ENCODE measurements at regions not wholly inside any gene's neighbourhood (a gene's known extent, or its start where the extent isn't known, plus 50 kb on each side); places are given as distances from the start of the nearest gene placed in this dataset.
A peak's percentile ranks its signal among the peaks of the same experiment; 100 is the strongest.

GRCh38 chr9:109913461-109913810 lies 133.4 kb downstream of the PALM2AKAP2 start:
- DNase-seq = no peak

- no peak for DNase-seq
Observed at GRCh38 chr9:109914280-109915027, 134.5 kb downstream of the PALM2AKAP2 start.

- DNase-seq = no peak
Observed at GRCh38 chr9:109916316-109916715, 136.3 kb downstream of the PALM2AKAP2 start.

GRCh38 chr9:109918339-109919163 lies 138.6 kb downstream of the PALM2AKAP2 start:
- no peak for DNase-seq

- no peak for DNase-seq
Observed at GRCh38 chr9:109919736-109920408, 139.9 kb downstream of the PALM2AKAP2 start.

GRCh38 chr9:109922617-109923470 lies 142.8 kb downstream of the PALM2AKAP2 start:
- DNase-seq = no peak

- DNase-seq = peak in 1 of 14 donors; percentile 15
Observed at GRCh38 chr9:109923471-109923760, 143.4 kb downstream of the PALM2AKAP2 start.

- no peak for DNase-seq
Observed at GRCh38 chr9:109923806-109924205, 143.8 kb downstream of the PALM2AKAP2 start.

GRCh38 chr9:109925799-109926198 lies 145.8 kb downstream of the PALM2AKAP2 start:
- DNase-seq = no peak

- DNase-seq = peak in 6 of 14 donors; percentile 7 to 34 (median 14)
Observed at GRCh38 chr9:109926421-109926869, 146.4 kb downstream of the PALM2AKAP2 start.

GRCh38 chr9:109931623-109932022 lies 151.6 kb downstream of the PALM2AKAP2 start:
- peak in 1 of 14 donors; percentile 5 for DNase-seq

GRCh38 chr9:109934136-109934856 lies 154.3 kb downstream of the PALM2AKAP2 start:
- DNase-seq = no peak

GRCh38 chr9:109934857-109935215 lies 154.8 kb downstream of the PALM2AKAP2 start:
- DNase-seq = no peak

- DNase-seq = no peak
Observed at GRCh38 chr9:109935406-109936087, 155.5 kb downstream of the PALM2AKAP2 start.

GRCh38 chr9:109937861-109938453 lies 158.0 kb downstream of the PALM2AKAP2 start:
- no peak for DNase-seq

GRCh38 chr9:109939698-109940342 lies 159.8 kb downstream of the PALM2AKAP2 start:
- no peak for DNase-seq

- DNase-seq = no peak
Observed at GRCh38 chr9:109940561-109940960, 160.6 kb downstream of the PALM2AKAP2 start.

GRCh38 chr9:109941771-109942170 lies 161.8 kb downstream of the PALM2AKAP2 start:
- DNase-seq = peak in 1 of 14 donors; percentile 21

- no peak for DNase-seq
Observed at GRCh38 chr9:109945573-109945972, 165.6 kb downstream of the PALM2AKAP2 start.

- no peak for DNase-seq
Observed at GRCh38 chr9:109948453-109948852, 168.5 kb downstream of the PALM2AKAP2 start.

Data from C1 segment of cervical spinal cord (tissue), 14 donors.